GM11168 (cell line): ENCODE measurements at regions not wholly inside any gene's neighbourhood (a gene's known extent, or its start where the extent isn't known, plus 50 kb on each side); places are given as distances from the start of the nearest gene placed in this dataset.
"Not testable (repeated sequence)": the region's sequence is repeated elsewhere in the genome, so short reads cannot be mapped to it uniquely, and the experiment has no call there.

Experiments used
- in situ Hi-C: fragments of 300-500 bp; cut with MboI; formaldehyde crosslinking; loops from one replicate; pipeline ENCODE4 v1.12.0; 2022; ENCODE audit warnings: low sequenced_read_pairs; ENCODE audit not compliant: unreplicated experiment

- in situ Hi-C loops, result not testable (repeated sequence)
Measured at GRCh38 chr1:194357573-194358207, 1171.3 kb upstream of the B3GALT2 start.

GRCh38 chr1:194355488-194356106 is 1169.2 kb upstream of the B3GALT2 start:
- in situ Hi-C loops, result no loop called here

- in situ Hi-C loops, result no loop called here
Measured at GRCh38 chr1:194353121-194353520, 1166.7 kb upstream of the B3GALT2 start.

- in situ Hi-C loops, result no loop called here
Measured at GRCh38 chr1:194347200-194347599, 1160.8 kb upstream of the B3GALT2 start.

- in situ Hi-C loops, result no loop called here
Measured at GRCh38 chr1:194342484-194343262, 1156.3 kb upstream of the B3GALT2 start.

GRCh38 chr1:194341587-194341986 is 1155.2 kb upstream of the B3GALT2 start:
- in situ Hi-C loops, result no loop called here

- in situ Hi-C loops, result no loop called here
Measured at GRCh38 chr1:194339471-194339870, 1153.1 kb upstream of the B3GALT2 start.

GRCh38 chr1:194338241-194338948 is 1152.0 kb upstream of the B3GALT2 start:
- in situ Hi-C loops, result no loop called here

- in situ Hi-C loops, result no loop called here
Measured at GRCh38 chr1:194333240-194333639, 1146.8 kb upstream of the B3GALT2 start.

- in situ Hi-C loops, result no loop called here
Measured at GRCh38 chr1:194331758-194332157, 1145.3 kb upstream of the B3GALT2 start.

GRCh38 chr1:194322751-194323150 is 1136.3 kb upstream of the B3GALT2 start:
- in situ Hi-C loops, result no loop called here

- in situ Hi-C loops, result no loop called here
Measured at GRCh38 chr1:194318790-194319280, 1132.4 kb upstream of the B3GALT2 start.

GRCh38 chr1:194309697-194310096 is 1123.3 kb upstream of the B3GALT2 start:
- in situ Hi-C loops, result no loop called here

- in situ Hi-C loops, result no loop called here
Measured at GRCh38 chr1:194309269-194309668, 1122.9 kb upstream of the B3GALT2 start.

GRCh38 chr1:194300776-194301175 is 1114.4 kb upstream of the B3GALT2 start:
- in situ Hi-C loops, result no loop called here

GRCh38 chr1:194300340-194300739 is 1113.9 kb upstream of the B3GALT2 start:
- in situ Hi-C loops, result no loop called here

- in situ Hi-C loops, result loop anchor here (25.0 kb wide), 1 partner anchor 886 kb away; no protein-coding TSS in a partner anchor
Measured at GRCh38 chr1:194298007-194298598, 1111.7 kb upstream of the B3GALT2 start.

- in situ Hi-C loops, result loop anchor here (25.0 kb wide), 1 partner anchor 885 kb away; no protein-coding TSS in a partner anchor
Measured at GRCh38 chr1:194297094-194297493, 1110.7 kb upstream of the B3GALT2 start.

- in situ Hi-C loops, result loop anchor here (25.0 kb wide), 1 partner anchor 884 kb away; no protein-coding TSS in a partner anchor
Measured at GRCh38 chr1:194296201-194296600, 1109.8 kb upstream of the B3GALT2 start.

- in situ Hi-C loops, result loop anchor here (25.0 kb wide), 1 partner anchor 883 kb away; no protein-coding TSS in a partner anchor
Measured at GRCh38 chr1:194295685-194296084, 1109.3 kb upstream of the B3GALT2 start.
